Kidney epithelial cell (primary cell): ENCODE measurements at regions not wholly inside any gene's neighbourhood (a gene's known extent, or its start where the extent isn't known, plus 50 kb on each side); places are given as distances from the start of the nearest gene placed in this dataset.

Source experiments
- DNase-seq: peaks from one replicate; pipeline ENCODE4 v3.0.0-alpha.2; 2010; ENCODE audit warnings: low read depth
- H3K27me3 ChIP-seq: 2 replicates; pipeline ENCODE4 v1.6.0; 2011; ENCODE audit warnings: low read length; ENCODE audit not compliant: control insufficient read depth, insufficient read depth
- H3K36me3 ChIP-seq: 2 replicates; pipeline ENCODE4 v1.5.1; 2011; ENCODE audit warnings: low read length; ENCODE audit not compliant: control insufficient read depth, insufficient read depth
- H3K4me3 ChIP-seq: 2 replicates; pipeline ENCODE4 v1.5.1; 2011; ENCODE audit warnings: low read depth, mild to moderate bottlenecking, control low read depth, low read length
- CTCF ChIP-seq: IDR thresholded peaks from 2 replicates; pipeline ENCODE4 v1.5.1; 2011; ENCODE audit warnings: mild to moderate bottlenecking, moderate library complexity, low read length, control low read depth, inconsistent platforms; ENCODE audit not compliant: insufficient read depth, poor library complexity, severe bottlenecking

DNA sequence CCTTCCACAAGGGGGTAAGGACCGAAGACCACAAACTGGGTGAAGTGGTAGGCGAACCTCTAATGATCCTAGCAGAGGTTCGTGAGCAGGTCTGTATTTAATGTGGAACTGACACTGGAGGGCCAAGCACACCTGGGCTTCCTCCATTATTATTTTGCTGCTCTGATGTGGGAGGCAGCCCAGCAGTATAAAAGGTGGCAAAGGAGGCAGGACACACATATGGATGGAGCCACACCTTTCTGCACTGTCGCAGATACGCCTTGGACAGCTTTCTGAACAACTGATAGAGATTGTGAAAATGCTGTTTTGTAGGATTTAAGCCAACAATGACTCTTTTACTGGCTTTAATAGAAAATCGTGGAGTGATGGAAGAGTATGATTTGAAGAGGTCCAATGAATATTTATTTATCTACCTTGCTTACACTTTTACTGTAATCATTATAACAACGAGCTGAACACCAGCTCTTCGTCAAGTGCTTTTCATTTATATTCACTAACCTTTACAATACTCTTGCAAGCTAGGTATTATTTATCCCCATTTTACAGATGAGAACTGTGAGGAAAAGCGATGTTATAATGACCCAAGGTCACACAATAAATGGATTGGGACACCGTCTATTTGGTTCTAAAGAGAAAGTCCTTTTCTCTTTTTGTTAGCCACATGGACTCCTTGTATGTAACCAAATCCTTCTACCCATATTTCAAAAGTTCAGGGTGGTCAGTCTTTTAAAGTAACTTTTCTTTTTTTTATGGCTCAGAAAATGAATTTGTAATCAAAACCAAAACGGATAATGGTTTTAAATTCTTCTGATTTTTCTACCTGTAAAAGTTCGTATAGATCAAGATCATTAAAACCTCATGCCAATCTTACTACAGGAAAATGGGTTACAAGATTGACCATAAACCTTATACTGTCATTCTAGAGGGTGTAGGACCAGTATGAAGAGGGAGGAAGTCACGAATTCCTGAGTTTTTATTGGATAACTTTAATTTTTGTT, 116.9 kb downstream of the UTRN start:
- H3K4me3 ChIP-seq, result no peak overlapping the region
- no peak for TF ChIP-seq CTCF
- H3K36me3 ChIP-seq, result no peaks in the 10 kb centered on the region

DNA sequence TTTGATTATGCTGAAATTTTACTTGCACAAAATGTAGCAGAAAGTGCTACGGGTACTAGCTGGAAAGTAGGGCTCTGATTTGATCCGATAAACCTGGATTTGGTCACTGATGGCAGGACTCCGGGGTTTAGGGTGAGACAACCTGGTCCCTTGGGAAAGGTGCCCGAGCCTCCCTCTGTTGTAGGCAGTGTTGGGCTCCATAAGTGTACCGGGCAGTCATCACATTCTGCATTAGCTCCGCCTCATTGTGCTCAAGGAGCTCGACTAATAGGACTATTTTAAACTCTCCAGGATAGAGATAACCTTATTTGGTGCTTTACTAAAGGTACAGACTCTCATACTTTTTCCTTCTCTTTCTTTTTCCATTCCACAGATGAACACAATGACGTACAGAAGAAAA, 117.6 kb downstream of the UTRN start:
- TF ChIP-seq CTCF, result no peak
- H3K27me3 ChIP-seq, result no peaks in the 10 kb centered on the region

More for the DNA sequence above, 116.9 kb downstream of the UTRN start:
- no peaks in the 10 kb centered on the region for H3K27me3 ChIP-seq
- no peak for DNase-seq

GRCh38 chr6:144405163-144405562, 120.0 kb downstream of the UTRN start:
- H3K27me3 ChIP-seq, result no peaks in the 10 kb centered on the region
- H3K36me3 ChIP-seq, result no peaks in the 10 kb centered on the region
- no peak for TF ChIP-seq CTCF
- H3K4me3 ChIP-seq, result no peak overlapping the region
- DNase-seq, result no peak

More for the DNA sequence above, 117.6 kb downstream of the UTRN start:
- Histone ChIP-seq H3K4me3 (no peak overlapping the region), H3K36me3 (no peaks in the 10 kb centered on the region)
- DNase-seq, result no peak

GRCh38 chr6:144406796-144407195, 121.7 kb downstream of the UTRN start:
- TF ChIP-seq CTCF, result no peak
- H3K4me3 ChIP-seq, result no peak overlapping the region
- no peak for DNase-seq
- no peaks in the 10 kb centered on the region for H3K27me3 ChIP-seq
- H3K36me3 ChIP-seq, result no peaks in the 10 kb centered on the region

DNA sequence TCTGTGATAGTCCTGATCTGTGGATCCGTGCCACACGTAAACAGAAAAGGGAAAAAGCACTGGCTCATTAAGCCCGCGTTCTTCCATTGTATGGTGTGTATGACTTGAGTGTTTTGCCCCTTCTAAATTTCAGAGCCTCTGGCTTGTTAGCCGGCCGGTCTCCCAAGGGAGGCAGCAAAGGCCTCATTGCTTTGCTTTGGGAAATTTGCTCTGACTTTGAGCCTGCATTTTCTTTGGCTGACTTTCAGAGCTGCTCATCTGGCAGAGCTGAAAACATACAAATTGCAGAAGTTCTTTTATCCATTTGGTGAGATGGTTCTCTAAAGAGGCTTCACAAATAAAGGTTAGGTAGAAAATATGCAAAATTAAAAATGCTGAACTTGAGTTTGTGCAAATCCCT, 123.0 kb downstream of the UTRN start:
- Histone ChIP-seq H3K27me3 (no peaks in the 10 kb centered on the region), H3K4me3 (no peak overlapping the region), H3K36me3 (no peaks in the 10 kb centered on the region)
- TF ChIP-seq CTCF, result no peak
- DNase-seq, result no peak
